Renal cortex interstitium (tissue), 11 donors: ENCODE measurements at regions not wholly inside any gene's neighbourhood (a gene's known extent, or its start where the extent isn't known, plus 50 kb on each side); places are given as distances from the start of the nearest gene placed in this dataset.

ENCODE experiments used
- DNase-seq, 11 donors: peaks; one replicate each; pipeline ENCODE4 v3.0.0-alpha.2; 2013; ENCODE audit warnings: low read depth in 9 of 11, low spot score in 4 of 11; ENCODE audit errors: extremely low read depth in 1 of 11

DNA sequence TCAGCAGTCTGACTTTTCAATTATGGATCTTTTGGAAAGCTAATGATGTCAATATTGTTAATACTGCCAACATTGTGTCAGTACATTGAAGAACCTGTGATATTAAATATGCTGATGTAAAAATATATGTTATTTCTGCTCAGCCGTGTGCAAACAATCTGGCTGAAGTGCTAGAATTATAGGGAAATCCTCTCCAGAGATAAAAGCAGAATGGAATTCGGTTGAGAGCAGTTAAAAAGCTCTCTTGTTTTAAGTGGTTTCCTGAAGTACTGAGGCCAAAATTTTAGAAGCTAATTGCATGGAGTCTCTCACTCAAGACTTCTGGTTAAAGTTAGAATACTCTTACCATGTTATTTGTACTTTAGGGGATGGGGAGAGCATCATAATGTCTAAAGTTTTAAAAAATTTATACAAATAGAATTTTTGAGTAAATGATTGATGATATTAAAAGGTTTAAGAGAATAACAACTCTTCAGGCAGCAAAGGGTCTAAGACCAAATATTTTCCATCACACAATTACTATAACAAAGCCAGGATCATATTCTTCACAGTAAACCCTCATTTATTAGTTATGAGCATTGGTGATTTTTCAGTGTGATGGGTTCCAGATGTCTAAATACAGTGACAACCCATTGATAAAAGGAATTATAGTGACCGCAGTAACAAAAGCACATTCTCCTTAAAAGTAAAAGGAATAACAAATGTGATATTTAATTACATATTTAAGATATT, 834.2 kb upstream of the CXADR start:
- peak in 1 of 11 donors; percentile 3 for DNase-seq

DNA sequence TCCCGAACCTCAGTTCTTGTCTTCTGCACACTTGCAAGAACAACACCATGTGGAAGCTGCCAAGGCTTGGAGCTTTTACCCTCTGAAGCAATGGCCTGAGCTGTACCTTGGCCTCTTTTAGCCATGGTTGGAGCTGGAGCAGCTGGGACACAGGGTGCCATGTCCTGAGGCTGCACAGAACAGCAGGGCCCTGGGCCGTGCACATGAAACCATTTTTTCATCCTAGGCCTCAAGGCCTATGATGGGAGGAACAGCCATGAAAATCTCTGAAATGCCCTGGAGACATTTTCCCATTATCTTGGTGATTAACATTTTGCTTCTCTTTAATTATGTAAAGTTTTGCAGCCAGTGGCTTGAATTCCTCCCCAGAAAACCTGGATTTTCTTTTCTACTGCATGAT, 817.8 kb upstream of the CXADR start:
- no peak for DNase-seq

DNA sequence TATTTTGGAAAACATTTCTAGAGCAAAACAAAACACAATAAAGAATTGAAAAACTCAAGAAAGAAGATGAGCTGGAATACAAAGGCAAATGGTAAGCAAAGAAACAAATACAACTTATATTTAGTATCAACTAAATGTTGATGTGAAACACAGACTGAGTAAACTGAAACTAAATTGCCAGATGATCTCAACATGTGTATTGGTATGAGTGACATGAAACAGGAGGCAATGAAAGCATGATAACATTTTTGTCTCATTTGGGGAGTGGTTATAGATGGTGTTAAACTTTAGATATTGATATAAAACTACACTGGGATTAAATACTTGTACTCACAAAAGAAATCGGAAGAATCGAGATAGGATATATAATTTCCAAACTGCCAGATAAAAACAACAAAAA, 805.6 kb upstream of the CXADR start:
- DNase-seq: no peak

DNA sequence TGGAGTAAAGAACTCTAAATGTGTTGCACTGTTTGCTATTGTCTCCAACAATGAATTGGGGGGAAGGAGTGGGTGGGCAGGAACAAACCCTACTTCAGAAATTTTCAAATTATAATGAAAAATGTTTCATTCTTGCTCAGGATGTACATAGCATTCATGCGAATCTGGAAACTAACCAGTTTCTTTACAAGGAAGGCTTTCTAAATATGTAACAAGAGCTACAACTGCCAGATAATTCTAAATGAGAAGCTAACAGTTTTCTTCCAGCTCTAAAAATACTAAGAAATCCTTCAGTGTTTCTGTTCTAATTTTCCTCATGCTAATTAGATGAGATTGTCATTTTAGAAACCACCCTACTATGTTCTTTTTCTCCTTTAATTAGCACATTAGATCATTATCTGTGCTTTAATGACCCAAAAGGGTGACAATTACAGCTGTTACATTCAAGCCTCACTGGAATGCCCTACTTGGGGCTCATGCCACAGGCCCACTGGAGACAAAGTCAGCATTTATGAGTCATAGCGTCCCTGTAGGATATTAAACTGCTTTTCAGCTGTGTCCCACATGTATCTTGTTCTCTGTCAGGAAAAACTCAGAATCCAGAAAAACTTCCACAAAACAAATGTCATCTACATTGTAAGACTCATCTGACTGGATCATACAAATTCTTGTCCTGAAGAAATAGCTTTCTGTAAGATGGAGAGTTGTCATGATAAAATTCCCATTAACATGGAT, 804.6 kb upstream of the CXADR start:
- DNase-seq: no peak

DNA sequence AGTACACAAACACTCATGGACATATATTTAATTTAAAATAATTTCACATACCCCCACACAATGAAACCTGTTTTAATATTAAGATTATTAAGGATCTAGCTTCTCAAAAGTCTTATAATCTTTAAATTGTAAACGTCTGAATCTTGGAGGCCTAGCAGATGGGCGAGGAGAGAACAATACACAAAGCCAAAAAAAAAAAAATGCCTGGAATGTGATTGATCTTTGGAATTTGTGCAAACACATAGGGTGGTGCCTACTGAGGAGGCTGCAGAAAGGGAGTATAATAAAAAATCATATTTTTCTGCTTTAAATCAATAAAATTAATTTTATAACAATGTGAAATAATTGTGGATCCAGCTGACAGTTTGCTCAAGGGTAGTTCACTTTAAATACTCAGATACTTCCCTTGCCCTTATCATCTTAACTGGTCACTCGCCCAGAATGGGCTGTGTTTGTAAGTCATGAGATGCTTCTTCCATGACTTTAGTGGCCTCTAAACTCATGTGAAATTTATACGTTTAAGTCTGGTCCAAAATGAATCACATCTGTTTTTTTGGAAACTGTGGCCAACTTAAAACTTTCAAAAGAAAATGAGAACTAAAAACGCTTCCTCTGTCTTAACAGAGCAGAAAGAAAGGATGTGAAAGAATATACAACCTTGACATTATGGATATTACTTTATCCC, 802.8 kb upstream of the CXADR start:
- peak in 1 of 11 donors; percentile 2 for DNase-seq

DNA sequence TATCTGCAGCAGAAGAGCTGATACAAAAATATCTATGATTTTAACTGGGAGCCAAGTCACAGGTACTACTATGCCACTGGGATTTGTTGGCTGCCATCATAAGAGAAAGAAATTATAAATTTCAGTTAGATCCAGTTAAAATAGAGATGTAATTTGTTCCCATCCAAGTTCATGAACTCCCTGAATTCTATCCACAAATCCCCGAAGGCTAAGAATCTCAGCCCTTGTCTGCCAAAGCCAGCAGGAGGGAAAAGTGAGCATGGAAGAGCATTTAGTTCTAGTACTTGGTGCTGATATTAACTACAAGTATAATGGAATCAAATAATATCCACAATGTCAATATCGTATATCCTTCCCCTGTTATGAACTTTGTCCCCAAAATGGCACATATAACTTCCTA, 801.1 kb upstream of the CXADR start:
- DNase-seq: no peak

DNA sequence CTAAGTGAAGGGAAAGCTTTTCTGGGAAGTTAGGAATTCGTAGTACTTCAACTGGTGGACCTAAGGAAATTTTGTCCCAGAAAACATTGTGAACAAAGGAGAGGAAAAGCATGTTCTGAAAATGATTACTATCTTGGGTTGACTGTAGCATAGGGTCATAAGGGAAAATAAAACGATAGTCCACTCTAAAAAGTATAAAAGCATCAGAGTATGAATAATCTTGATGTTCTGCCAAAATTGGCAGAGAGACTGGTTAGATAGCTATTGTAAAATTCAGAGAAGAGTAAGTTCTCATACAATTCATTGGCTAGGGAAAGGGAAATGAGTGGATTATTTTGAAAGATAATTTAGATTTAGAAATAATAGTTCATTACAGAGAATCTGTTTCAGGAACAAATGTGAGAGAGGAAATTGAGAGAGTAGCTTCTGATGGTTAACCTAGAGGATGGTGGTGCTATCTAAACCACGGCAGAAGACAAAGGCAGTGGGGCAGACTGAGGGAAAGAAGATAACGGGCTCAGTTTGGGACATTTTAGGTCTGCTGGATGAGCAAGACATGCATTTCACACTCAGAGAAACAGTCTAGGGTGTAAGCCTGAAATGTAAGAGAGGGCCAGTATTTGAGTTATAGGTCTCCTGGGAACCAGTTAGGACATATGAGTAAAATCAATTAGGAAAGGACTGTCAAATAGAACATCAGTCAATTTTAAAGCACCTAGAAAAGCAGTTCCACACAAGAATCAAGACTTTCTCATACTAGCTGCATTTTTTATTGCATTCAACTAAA, 799.3 kb upstream of the CXADR start:
- DNase-seq: no peak

DNA sequence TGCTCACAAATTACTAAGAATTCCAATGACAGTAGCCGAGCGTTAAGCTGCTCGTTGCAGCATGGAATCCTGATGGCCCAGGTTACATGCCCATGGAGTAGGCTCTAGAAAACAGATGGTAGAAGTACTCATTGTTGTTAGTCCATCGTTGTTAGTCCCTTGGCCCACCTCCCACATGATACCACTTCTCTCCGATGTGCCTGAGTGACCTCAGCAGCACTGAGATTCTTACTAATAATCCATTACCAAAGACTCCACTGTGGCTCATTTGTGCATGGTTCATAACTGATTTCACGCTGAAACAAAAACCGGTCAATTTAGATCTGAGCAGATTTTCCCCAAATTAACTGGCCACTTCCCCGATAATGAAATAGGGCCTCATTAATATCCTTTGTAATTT, 772.3 kb upstream of the CXADR start:
- no peak for DNase-seq

DNA sequence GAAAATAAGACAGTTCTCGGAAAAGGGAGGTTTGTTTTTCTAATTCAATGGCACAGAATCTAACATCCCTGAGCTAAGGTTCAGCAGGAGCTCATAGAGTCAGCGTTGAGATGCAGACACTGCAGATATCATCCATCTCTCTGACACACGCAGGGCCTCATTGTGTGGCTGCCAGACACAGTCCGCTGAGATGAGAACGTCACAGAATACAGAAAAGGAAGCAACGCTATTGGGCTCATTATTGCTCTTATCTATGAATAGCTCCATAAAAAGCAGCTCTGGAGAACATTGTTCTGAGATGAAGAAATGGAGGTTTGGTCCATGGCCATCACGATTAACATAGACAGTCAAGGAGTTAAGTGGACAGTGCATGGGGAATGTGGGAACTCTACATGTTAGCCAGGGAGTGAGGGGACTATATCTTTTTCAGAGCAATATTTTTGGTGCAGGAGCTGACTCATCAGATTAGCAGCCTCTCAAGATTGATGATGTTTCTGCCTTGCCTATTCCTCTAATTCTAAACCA, 771.6 kb upstream of the CXADR start:
- DNase-seq: no peak

DNA sequence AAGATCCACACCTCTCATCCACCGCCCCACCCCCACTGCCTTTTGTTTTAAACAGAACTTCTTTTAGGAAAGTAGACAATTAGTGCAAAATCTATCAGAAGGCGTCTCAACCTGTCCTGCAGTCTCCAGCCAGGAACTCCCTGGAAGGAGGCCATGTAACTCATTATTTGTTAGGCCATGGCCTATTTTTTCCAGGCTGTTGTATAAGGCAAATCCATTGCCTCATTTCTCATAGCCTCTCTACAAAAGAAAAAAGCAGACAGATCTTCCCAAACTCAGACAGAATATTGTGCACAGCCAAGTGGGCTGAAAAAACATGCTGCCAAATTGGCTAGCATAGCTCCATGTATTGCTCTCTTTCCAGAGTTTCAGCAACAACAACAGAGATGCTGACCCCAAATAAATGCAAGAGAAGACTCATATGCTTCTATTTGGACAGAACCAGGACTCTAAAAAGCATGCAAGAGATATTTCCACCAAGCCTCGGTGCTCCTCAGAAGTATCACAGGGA, 770.7 kb upstream of the CXADR start:
- DNase-seq: no peak

DNA sequence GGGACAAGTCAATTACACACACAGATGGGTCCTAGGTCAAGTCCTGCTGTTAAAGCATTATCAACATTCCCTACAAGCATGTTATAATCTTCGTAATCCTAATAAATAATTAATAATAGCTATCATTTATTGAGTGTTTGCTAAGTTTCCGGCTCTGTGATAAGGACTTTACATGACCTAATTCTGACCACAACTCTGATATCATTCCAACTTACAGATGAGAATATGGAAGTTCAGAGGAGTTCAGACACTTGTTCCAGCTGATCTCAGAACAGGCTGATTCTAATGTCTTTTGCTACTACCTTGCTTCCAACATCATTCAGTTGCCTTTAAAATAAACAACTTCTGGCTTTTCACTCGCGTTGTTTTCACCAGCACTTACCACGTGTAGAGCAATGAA, 770.1 kb upstream of the CXADR start:
- no peak for DNase-seq

DNA sequence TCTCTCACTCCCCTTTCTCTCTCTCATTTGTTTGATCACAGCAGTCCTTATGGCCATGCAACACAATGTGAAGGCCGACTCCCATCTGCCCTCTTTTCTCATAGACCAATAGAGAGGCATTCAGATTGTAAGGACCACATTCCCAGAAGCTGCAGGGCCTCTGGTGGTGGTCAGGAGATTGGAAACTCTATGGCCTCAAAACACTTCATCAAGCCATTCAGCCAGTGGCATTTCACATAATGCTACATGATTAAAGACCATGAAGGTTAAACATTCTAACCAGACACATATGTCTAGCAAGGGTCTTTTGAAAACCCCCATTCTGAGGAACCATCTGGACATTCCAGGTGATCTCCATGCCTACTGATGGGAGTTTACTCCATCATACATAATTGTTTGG, 769.5 kb upstream of the CXADR start:
- DNase-seq: no peak

DNA sequence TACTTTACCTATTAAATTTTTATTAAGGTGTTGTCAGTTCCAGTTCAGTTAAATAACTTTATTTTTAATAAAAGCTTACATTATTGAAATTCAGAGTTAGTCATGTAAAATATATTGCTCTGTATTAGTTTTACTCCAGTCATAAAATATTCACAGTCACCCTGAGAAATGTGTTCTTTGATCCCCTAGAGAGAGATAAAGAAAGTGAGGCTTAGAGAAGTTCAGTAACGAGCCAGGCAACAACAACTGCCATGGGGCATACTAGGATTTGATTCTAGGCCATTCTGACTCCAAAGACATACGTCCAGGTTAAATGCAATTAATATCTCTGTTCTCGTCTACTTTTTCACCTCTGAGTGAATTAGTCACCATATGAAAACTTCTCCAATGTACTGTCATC, 761.9 kb upstream of the CXADR start:
- no peak for DNase-seq

DNA sequence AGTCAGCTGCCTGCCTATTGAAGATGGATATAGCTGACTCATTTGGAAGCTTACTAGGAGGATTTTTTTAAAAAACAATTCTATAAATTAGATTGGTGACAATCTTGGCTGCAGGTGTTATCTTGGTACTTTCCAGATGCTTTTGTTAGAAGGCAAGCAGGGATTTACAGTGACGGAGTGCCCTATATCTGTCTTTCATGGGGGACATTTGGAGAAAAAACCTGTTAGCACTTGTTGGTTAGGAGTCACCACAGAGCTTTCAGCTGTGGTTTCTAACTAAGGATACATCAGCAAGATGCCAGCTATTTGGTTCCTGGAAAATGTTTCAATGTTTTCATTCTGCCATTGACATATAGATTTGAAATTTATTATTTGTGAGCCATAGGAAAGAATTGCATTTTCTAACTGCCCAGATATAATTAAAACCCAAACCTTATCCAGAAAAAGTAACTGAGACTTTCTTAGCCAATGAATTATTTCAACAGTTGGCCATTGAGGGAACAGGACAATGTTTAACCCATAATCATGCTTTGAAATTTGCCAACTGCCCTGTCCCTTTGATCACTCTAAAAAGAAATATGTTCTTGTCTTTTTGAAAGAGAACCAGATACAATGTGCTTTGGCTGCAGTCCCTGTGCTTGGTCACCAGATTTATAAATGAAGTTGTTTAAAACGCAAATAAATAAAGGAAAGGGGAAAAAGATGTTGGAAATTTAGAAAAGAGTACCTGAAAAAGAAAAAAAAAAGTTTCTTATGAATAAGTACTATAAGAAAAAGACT, 761.0 kb upstream of the CXADR start:
- no peak for DNase-seq

DNA sequence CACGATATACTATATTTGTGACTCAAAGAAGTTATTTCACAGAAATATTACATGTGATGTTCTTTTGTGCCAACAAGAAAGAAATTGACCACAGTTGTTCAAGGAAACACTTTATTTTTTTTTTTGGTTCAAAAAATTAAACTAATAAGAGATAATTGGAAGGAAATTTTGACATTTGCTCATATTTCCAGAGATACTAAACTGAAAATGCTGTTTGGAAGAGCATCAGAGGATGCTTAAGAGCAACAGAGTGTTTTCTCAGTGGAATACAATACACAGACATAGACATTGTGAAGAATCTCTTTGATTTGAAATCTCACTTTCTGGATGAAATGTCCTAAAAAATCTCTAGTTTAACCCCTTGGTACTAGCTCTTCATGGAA, 760.4 kb upstream of the CXADR start:
- no peak for DNase-seq

DNA sequence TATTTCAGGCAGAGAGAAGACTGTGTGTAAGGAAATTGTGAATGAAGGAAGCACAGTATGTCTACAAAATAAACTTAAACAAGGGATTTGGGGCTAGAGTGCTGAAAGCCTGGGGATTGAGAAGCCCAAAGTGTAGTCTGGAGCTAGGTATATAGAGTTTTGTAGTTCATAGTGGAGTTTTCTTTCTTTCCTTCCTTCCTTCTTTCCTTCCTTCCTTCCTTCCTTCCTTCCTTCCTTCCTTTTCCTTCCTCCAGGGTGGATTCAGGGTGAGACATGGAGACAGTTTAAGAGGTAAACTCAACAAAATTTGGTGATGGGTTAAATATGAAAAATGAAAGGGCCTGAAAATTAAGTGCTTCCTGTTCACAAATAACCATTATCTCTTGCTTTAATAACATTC, 757.8 kb upstream of the CXADR start:
- no peak for DNase-seq

DNA sequence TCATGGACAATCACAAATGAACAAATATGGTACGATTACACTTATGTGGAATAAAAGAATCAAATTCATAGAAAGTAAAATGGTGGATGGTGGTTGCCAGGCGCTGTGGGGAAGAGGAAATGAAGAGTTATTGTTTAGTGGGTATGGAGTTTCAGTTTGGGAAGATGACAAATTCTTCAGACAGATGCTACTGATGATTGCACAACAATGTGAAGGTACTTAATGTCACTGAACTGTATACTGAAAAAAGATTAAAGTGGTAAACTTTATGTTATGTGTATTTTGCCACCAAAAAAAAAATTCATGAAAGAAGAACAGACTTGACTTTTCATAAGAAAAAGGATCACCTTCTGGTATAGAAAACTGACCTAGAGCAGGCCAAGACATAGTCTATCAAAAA, 745.6 kb upstream of the CXADR start:
- no peak for DNase-seq

DNA sequence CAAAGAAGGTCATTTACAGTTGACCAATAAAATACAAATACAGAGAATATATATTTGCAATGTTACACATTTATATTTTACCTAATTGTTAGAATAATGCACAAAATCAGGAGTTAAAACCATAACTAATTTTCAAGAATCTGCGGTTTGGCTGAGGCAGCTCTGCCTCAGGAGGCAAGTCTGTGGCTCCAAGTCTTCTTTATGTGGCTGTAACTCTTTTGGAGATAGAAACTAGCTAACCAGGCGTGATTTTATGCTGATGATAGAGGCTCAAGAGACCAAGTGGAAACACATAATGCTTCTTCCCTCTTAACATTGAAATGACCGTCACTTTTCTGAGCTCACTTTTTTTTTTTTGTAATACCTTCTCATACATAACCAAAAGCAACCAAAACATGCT, 744.7 kb upstream of the CXADR start:
- no peak for DNase-seq

DNA sequence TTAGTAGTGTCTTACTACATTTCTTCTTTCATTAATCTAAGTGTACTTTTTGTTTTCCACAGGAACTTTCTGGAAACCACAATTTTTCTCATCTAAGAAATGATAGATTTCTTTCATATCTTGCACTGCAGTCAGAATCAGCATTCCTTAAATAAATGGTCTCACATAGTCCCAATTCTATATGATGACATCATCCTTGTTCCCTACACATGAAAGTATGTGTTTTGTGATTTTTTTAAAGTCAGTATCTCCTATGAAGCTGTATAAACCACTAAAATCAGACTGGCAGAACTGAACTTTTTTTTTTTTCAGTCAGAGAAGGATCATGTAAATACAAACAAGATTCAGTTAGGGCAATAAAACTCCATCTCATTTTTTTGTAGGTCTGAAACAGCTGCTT, 742.6 kb upstream of the CXADR start:
- DNase-seq: no peak
